ENCODE measurements at regions not wholly inside any gene's neighbourhood (a gene's known extent, or its start where the extent isn't known, plus 50 kb on each side); places are given as distances from the start of the nearest gene placed in this dataset.
A peak's percentile ranks its signal among the peaks of the same experiment; 100 is the strongest.

- Histone ChIP-seq H3K9me3 (ENCODE audit: control insufficient read depth, insufficient read depth, low read length) (no peaks in the 10 kb centered on the region), H2BK15ac (ENCODE audit: low read depth, low read length) (no peak overlapping the region), H3K56ac (ENCODE audit: extremely low read depth, insufficient read depth, low read length) (no peak overlapping the region), H2BK120ac (ENCODE audit: low read depth, low read length) (no peak overlapping the region), H2AFZ (replicated peaks; ENCODE audit: low read length, poor library complexity) (no peak overlapping the region), H3K4ac (ENCODE audit: low read depth, low read length) (no peak overlapping the region), H4K91ac (ENCODE audit: insufficient read depth, low read depth, low read length) (no peak overlapping the region), H2BK5ac (ENCODE audit: low read depth, low read length, poor library complexity, severe bottlenecking) (no peak overlapping the region), H3K36me3 (ENCODE audit: control insufficient read depth, insufficient read depth, low read length) (no peaks in the 10 kb centered on the region), H3K14ac (replicated peaks; ENCODE audit: low read depth, low read length) (no peak overlapping the region), H3K27ac (ENCODE audit: insufficient read depth, low read length) (no peak overlapping the region), H3K4me1 (ENCODE audit: control insufficient read depth, insufficient read depth, low read length) (no peaks in the 10 kb centered on the region), H2AK9ac (replicated peaks; ENCODE audit: low read depth, low read length, poor library complexity) (no peak overlapping the region), H4K5ac (ENCODE audit: low read depth, low read length) (no peak overlapping the region), H3K18ac (ENCODE audit: low read depth, low read length) (no peak overlapping the region), H3K79me1 (ENCODE audit: low read depth in 1 of 2, low read length in 2 of 2) (no peaks in the 10 kb centered on the region), H3K4me3 (ENCODE audit: insufficient read depth, low read depth, low read length) (no peak overlapping the region), H3K9ac (ENCODE audit: low read depth, low read length) (no peak overlapping the region), H4K20me1 (ENCODE audit: insufficient read depth, low read length) (no peaks in the 10 kb centered on the region), H3K4me2 (ENCODE audit: low read depth, low read length) (no peak overlapping the region), H3K27me3 (ENCODE audit: control insufficient read depth, insufficient read depth, low read length) (no peaks in the 10 kb centered on the region), H3K23ac (ENCODE audit: low read depth, low read length) (no peak overlapping the region), H2BK20ac (ENCODE audit: low read depth, low read length) (no peak overlapping the region), H4K8ac (ENCODE audit: low read depth in 2 of 2, low read length in 2 of 2) (no peak overlapping the region), H3K9me1 (ENCODE audit: insufficient read depth, low read length) (no peaks in the 10 kb centered on the region), H2AK5ac (ENCODE audit: low read depth, low read length) (no peak overlapping the region)
- BruUV-seq (replicated peaks) = no TSS peak
- TF ChIP-seq MAZ (IDR thresholded peaks at IDR 0.05; ENCODE audit: borderline replicate concordance, low read depth, low read length) = no peak
- peak; percentile 59 for TF ChIP-seq CEBPB (IDR thresholded peaks at IDR 0.05; ENCODE audit: low read depth, low read length)
- intact Hi-C loops (cut with micrococcal nuclease) = loop anchor here (10.0 kb wide), 1 partner anchor 61 kb away; no protein-coding TSS in a partner anchor
- ChIA-PET CTCF (no interaction called here), POLR2A (ENCODE audit: unreplicated experiment) (no interaction called here)
- dilution Hi-C loops (cut with HindIII; ENCODE audit: low sequenced_read_pairs, unreplicated experiment) = no loop called here
- no peak for DNase-seq
- WGBS, 2 experiments (ENCODE audit: extremely low coverage in 2 of 2, insufficient read length in 1 of 2) = no CpG with 5 or more reads among the region's 2 CpGs
- in situ Hi-C loops (cut with MboI; ENCODE audit: low sequenced_read_pairs) = no loop called here
- no peak for ATAC-seq (ENCODE audit: low read depth)
Measured at GRCh38 chr7:19585761-19586160, 123.1 kb downstream of the POLR1F start.
